T-helper 2 cell treated with Interferon-gamma antibody and Interleukin-4, amounts not matched to agents 5 μg/mL and 100 μg/mL, for 36 hours (primary cell): ENCODE measurements at regions not wholly inside any gene's neighbourhood (a gene's known extent, or its start where the extent isn't known, plus 50 kb on each side); places are given as distances from the start of the nearest gene placed in this dataset.

Experiments
- DNase-seq: peaks from one replicate; pipeline ENCODE4 v3.0.0; 2021; ENCODE audit warnings: low spot score
- H3K27ac Mint-ChIP-seq: one replicate; pipeline ENCODE4 v1.8.0; 2021; ENCODE audit warnings: mild to moderate bottlenecking, mixed read lengths
- H3K27me3 Mint-ChIP-seq: one replicate; pipeline ENCODE4 v1.8.0; 2021; ENCODE audit warnings: low read depth, mixed read lengths
- H3K36me3 Mint-ChIP-seq: one replicate; pipeline ENCODE4 v1.8.0; 2021; ENCODE audit warnings: low read depth, mixed read lengths
- H3K4me1 Mint-ChIP-seq: one replicate; pipeline ENCODE4 v1.8.0; 2021; ENCODE audit warnings: low read depth, mixed read lengths
- H3K4me3 Mint-ChIP-seq: one replicate; pipeline ENCODE4 v1.8.0; 2022; ENCODE audit warnings: mild to moderate bottlenecking, moderate library complexity, mixed read lengths
- H3K9me3 Mint-ChIP-seq: one replicate; pipeline ENCODE4 v1.8.0; 2021; ENCODE audit warnings: mixed read lengths

DNA sequence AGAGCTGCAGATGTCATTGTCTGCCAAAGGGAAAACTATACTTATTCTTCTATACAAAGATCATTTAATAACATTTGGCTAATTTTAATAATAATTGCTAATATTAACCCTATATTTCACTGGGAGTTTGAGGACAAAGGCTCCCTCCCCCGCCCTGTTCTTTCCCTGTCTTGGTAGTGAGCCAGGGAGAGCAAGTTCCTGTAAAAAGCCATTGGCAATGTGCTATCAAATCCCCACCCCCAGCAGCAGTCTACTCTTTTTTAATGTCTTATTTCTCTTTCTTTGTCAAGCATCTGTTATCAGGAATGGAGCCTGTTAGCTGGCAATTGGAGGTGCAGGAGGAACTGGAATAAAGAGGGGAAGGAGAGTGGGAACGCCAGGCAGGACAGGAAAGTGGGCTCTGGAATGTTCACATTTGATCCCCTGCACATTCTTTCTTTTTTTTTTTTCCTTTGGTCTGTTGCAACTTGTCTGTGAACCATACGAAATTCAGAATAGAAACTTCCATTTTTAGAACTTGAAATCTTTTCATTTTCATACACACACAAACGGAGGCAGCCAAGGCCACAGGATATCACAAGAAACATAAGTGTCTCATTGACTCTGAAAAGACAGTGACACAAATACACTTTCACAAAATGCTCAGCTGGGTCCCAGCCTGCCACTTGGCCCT, 664.8 kb upstream of the ZNF608 start:
- Mint-ChIP-seq H3K27me3 (no peaks in the 10 kb centered on the region), H3K9me3 (no peaks in the 10 kb centered on the region), H3K27ac (no peak overlapping the region), H3K36me3 (no peaks in the 10 kb centered on the region), H3K4me3 (no peak overlapping the region), H3K4me1 (peaks cover 2% of the 10 kb centered on the region)
- no peak for DNase-seq

DNA sequence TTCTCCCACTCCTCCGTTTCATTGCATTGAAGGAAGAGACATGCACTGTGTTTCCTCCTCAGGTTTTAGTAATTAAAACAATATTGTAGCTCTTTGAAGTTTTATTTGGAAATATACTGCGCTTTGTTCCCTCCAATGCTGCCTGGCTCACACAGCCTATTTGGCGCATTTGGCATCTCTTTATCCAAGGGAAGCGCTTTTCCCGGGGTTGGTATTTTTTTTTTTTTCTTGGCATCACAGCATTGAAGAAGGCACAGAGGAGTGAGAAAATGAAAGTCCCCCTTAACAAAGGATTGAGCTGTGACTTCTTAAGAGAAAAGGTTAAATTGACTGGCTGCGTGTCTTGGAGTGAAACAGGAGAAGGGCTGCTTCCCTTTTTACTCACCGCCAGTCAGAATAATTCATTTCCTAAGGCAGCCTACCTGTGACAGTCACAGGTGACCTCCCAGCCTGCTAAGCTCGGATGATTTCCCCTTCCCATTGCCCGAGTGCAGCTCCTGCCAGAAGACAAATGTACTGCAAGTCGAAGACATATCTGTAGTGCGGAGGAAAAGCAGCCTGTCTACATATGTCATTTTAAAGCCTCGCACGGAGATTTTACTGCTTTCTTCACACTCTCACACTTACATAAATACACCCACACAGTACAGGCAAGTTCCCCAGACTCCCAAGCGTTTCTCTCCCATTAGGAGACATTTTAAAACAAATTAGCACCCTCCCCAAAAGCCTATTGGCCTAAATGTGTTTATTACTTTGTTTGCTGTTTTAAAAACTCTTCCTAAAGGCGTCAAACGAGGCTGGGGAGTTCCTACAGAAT, 665.5 kb upstream of the ZNF608 start:
- Mint-ChIP-seq H3K4me3 (no peak overlapping the region), H3K36me3 (no peaks in the 10 kb centered on the region), H3K27ac (no peak overlapping the region), H3K4me1 (peaks cover 2% of the 10 kb centered on the region), H3K9me3 (no peaks in the 10 kb centered on the region), H3K27me3 (no peaks in the 10 kb centered on the region)
- no peak for DNase-seq

DNA sequence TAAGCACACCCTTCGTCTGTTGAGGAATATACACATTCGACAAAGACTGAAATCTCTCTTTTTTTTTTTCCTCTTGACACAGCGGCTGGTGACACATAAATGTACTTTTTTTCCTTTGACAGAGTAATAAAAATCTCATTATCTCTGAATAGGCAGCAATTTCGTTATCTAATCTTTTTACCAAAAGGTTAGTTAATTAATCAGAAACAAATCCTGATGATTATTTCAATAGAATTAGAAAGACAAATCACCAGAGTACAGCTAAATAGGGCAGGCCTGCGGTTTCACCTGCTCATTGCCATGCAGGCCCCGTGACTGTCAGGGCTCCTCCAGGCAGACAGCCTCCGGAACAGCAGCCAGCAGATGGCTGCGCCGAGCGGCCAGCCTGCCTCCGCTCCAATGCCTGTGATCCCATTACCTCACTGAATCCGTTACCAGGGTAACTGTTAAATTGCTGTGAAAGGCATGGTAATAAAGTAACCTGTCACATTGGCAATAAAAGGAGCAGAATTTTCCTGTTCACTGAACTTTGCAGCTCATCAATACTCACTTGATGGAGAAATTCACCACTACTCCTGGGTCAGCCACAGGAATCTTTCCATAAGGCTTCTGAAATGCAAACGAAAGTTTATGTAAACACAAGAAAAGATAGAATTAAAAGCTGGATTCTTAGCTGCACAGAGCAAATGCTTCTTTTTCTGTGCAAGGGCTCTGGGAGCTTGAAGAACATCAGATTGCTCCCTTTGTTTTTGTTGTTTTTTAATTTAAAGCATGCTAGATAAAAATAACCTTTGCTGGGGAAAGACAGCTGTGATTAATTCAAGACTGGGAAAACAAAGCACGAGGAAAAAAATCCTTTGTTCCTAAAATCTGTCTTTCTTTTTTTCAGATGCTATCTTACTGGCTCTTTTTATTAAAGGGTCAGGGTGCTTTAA, 666.4 kb upstream of the ZNF608 start:
- peaks cover 2% of the 10 kb centered on the region for H3K4me1 Mint-ChIP-seq
- no peak for DNase-seq
- H3K27ac Mint-ChIP-seq, result no peak overlapping the region
- H3K4me3 Mint-ChIP-seq, result no peak overlapping the region
- H3K36me3 Mint-ChIP-seq, result no peaks in the 10 kb centered on the region
- no peaks in the 10 kb centered on the region for H3K27me3 Mint-ChIP-seq
- no peaks in the 10 kb centered on the region for H3K9me3 Mint-ChIP-seq

DNA sequence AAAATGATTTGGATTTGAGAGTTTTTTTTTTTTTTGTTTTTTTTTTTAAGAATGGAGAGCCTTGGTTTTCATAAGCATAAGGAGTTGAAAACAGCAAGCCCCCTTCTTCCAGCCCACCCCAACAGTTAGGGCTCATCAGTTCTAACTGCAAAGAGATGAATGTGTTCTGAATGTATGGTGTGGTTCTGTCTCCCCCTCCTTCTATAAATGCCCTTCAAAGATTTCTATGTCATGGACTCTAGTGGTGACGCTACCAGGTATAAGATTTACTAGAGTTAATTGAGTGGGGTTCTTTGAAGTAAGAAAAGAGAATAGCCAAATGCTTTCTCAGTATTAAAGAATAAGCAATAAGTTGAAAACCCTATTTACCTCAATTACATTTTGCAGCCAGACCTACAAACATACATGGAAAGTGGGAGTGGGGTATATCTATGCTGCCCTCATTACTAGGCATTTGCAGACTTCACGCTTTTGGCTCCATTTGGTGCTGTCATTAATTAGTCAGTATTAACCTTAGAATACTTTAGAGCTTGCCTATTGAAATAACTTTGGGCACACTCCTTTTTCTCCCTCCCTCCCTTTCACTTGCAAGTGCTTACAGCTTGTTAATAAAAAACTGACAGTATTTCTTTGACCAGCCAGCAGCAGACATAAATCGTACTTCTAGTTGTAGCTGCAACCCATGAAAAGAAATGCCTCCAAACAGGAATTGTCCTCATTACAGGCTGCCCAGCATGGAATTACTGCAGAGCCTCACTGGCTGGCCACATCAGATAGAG, 667.2 kb upstream of the ZNF608 start:
- H3K36me3 Mint-ChIP-seq, result no peaks in the 10 kb centered on the region
- no peak for DNase-seq
- no peak overlapping the region for H3K27ac Mint-ChIP-seq
- no peaks in the 10 kb centered on the region for H3K9me3 Mint-ChIP-seq
- H3K4me1 Mint-ChIP-seq, result peaks cover 1% of the 10 kb centered on the region
- H3K4me3 Mint-ChIP-seq, result no peak overlapping the region
- no peaks in the 10 kb centered on the region for H3K27me3 Mint-ChIP-seq

DNA sequence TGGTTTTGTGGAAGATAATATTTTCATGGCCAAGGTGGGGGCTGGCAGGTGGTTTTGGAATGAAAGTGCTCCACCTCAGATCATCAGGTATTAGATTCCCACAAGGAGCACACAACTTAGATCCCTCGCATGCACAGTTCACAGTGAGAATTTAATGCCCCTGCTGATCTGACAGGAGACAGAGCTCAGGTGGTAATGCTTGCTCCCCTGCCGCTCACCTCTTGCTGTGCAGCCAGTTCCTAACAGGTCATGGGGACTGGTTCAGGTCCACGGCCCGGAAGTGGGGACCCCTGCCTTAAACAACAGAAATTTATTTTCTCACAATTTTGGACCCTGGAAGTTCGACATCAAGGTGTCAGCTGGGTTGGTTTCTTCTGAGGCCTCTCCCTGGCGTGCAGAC, 668.7 kb upstream of the ZNF608 start:
- H3K27me3 Mint-ChIP-seq, result no peaks in the 10 kb centered on the region
- no peak overlapping the region for H3K4me3 Mint-ChIP-seq
- no peak for DNase-seq
- no peak overlapping the region for H3K27ac Mint-ChIP-seq
- no peaks in the 10 kb centered on the region for H3K9me3 Mint-ChIP-seq
- H3K36me3 Mint-ChIP-seq, result no peaks in the 10 kb centered on the region
- no peaks in the 10 kb centered on the region for H3K4me1 Mint-ChIP-seq

DNA sequence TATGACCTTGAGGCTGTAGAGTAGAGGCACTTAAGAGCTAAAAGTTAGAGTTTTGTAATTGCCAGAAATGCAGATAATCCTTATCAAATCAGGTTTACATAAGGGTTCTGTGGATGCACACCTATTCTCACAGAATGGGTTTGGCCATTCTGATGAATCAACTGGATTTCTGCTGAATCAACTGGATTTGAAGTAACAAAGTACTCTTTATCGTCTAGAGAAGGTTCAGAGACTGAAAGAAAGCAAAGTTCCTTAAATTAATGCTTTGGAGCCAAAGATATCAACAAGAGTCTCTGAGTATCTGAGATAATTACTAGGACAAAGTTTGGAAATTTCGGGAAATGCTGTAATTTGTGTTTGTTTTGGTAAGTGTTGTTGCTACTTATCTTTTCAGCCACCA, 669.6 kb upstream of the ZNF608 start:
- Mint-ChIP-seq H3K27me3 (no peaks in the 10 kb centered on the region), H3K4me1 (no peaks in the 10 kb centered on the region), H3K27ac (no peak overlapping the region), H3K9me3 (no peaks in the 10 kb centered on the region), H3K36me3 (no peaks in the 10 kb centered on the region), H3K4me3 (no peak overlapping the region)
- DNase-seq, result no peak

DNA sequence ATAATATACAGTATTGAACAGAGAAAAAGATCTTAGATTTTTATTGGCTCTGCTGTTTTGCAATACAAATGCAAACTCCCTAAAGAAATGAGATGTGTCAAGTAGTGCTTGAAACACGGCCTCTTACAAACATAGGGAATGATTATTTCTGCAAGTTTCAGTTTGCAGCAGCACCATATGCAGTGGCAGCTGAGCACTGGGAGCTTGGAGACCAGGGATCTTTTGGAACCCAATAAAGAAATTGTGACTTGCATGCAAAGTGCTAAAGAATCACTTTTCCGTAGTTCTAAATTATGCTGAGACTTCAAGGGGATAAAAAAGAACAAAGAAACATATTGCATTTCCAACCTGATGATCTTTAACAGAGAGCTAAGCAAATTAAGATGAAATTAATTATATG, 674.6 kb upstream of the ZNF608 start:
- no peaks in the 10 kb centered on the region for H3K4me1 Mint-ChIP-seq
- H3K36me3 Mint-ChIP-seq, result no peaks in the 10 kb centered on the region
- H3K27ac Mint-ChIP-seq, result no peak overlapping the region
- no peak overlapping the region for H3K4me3 Mint-ChIP-seq
- H3K9me3 Mint-ChIP-seq, result peaks cover 4% of the 10 kb centered on the region
- DNase-seq, result no peak
- H3K27me3 Mint-ChIP-seq, result no peaks in the 10 kb centered on the region

DNA sequence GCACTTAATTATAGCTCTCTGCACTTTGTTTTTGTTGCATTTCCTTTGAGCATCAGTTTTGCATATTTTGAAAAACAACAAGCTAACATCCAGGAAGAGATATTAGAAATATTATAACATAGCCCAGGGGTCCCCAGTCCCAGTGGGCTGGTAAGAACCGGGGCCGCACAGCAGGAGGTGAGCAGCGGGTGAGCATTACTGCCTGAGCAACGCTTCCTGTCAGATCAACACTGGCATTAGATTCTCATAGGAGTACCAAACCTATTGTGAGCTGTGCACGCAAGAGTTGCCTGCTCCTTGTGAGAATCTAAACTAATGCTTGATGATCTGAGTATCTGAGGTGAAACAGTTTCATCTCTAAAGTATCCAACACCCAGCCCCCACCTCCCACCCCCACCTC, 675.9 kb upstream of the ZNF608 start:
- Mint-ChIP-seq H3K9me3 (peaks cover 4% of the 10 kb centered on the region), H3K36me3 (no peaks in the 10 kb centered on the region), H3K27me3 (no peaks in the 10 kb centered on the region), H3K4me3 (no peak overlapping the region), H3K27ac (no peak overlapping the region), H3K4me1 (no peaks in the 10 kb centered on the region)
- no peak for DNase-seq

DNA sequence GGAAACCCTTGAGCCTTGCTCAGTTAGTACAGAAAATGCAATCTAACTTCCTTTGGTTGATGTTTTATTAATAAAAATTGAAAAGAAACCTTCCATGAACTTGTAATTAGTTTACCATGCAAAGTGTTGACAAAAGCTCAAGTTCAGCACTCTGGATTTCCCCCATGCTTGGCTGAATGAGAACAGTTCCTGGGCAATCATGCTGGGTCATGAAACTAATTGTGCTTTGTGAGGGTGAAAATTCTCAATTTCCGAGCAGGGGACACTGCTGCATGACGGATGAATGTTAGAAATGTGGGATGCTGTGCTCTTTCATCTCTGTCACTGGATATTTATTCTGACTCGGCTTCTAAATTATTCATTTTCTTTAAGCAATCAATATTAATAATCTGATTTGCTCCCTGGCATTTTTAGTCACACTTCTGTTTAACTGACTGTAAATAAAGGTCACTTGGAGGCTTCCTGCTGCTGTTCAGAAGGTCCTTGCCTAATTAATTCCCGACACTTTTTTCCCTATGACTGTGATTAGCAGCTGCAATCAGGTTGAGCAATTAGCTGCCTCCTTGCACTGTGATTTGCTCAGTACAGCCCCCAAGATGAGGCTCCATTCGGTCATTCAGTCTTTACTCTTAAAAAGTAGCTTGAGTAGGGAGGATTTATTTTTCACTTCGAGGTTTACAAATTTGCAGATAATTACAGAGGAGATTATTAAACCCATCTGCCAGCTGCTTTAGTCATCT, 678.1 kb upstream of the ZNF608 start:
- Mint-ChIP-seq H3K36me3 (no peaks in the 10 kb centered on the region), H3K27me3 (no peaks in the 10 kb centered on the region), H3K9me3 (peaks cover 4% of the 10 kb centered on the region), H3K4me1 (no peaks in the 10 kb centered on the region), H3K27ac (no peak overlapping the region), H3K4me3 (no peak overlapping the region)
- DNase-seq, result no peak

DNA sequence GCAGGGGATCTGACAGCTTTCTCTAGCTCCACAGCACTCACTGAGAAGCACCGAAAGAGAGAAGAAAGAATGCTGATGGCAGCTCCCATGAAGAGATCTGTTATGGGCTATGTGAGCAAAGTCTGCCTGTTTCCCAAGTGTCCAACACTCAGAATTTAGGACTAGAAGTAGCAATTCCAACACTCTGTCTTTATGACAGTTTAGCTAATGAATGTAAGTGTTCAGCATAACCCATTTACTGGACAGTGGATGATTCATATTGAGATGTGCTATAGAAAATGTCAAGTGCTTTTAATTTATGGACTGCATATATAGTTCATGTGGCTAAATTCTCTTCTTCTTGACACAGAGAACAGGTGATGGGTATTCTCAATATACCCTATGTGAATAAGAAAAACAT, 683.1 kb upstream of the ZNF608 start:
- no peak overlapping the region for H3K4me3 Mint-ChIP-seq
- no peaks in the 10 kb centered on the region for H3K27me3 Mint-ChIP-seq
- no peak for DNase-seq
- no peaks in the 10 kb centered on the region for H3K4me1 Mint-ChIP-seq
- H3K36me3 Mint-ChIP-seq, result no peaks in the 10 kb centered on the region
- peaks cover 12% of the 10 kb centered on the region for H3K9me3 Mint-ChIP-seq
- no peak overlapping the region for H3K27ac Mint-ChIP-seq

DNA sequence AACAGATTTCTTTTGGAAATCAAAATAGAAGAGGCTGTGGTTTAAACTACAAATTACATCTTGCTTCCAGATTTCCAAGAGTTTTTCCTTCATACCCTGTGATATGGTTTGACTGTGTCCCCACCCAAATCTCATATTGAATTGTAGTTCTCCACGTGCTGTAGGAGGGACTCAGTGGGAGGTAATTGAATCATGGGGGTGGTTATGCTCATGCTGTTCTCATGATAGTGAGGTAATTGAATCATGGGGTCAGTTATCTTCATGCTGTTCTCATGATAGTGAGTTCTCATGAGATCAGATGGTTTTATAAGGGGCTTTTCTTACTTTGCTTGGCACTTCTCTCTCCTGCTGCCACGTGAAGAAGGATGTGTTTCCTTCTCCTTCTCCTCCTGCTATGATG, 687.0 kb upstream of the ZNF608 start:
- Mint-ChIP-seq H3K27ac (no peak overlapping the region), H3K27me3 (no peaks in the 10 kb centered on the region), H3K36me3 (no peaks in the 10 kb centered on the region), H3K4me3 (no peak overlapping the region), H3K9me3 (peaks cover 18% of the 10 kb centered on the region), H3K4me1 (no peaks in the 10 kb centered on the region)
- DNase-seq, result no peak

DNA sequence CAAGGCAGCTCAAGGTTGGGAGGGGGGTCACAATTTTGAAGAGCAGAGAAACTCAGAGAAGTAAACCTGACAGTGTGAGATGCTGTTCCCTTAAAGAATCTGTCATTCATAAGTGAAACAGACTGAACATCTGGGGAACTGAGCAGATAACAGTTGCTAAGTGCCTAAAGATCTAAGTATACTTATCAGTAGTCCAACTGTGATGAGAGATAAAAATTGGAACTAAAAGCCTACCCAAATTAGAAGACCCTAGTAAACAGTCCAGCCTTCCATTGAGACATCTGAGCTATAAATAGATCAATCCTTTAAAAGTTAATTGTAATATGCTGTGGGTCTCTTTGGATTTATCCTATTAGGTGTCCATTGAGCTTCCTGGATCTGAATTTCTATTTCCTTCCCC, 692.8 kb upstream of the ZNF608 start:
- no peak for DNase-seq
- Mint-ChIP-seq H3K27ac (no peak overlapping the region), H3K9me3 (peaks cover 19% of the 10 kb centered on the region), H3K4me1 (no peaks in the 10 kb centered on the region), H3K4me3 (no peak overlapping the region), H3K27me3 (no peaks in the 10 kb centered on the region), H3K36me3 (no peaks in the 10 kb centered on the region)

DNA sequence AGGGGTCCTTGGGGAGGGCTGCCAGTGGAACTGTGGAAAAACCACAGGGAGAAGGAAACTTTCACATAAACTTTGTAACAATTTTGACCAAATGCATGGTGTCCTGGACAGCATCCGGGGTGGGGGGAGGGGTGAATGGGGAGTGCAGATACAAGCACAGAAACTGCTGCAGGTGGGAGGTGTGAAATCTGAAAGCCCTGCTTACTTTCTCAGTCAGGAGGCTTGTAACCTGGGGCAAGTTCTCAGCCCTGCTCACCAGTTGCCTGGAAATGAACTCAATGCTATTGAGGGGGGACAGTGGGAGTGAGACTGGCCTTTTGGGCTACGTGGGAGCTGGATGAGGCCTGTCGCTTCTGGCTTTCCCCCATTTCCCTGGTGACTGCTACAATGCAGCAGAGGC, 694.5 kb upstream of the ZNF608 start:
- H3K36me3 Mint-ChIP-seq, result no peaks in the 10 kb centered on the region
- H3K4me3 Mint-ChIP-seq, result no peak overlapping the region
- no peak overlapping the region for H3K27ac Mint-ChIP-seq
- H3K27me3 Mint-ChIP-seq, result no peaks in the 10 kb centered on the region
- H3K9me3 Mint-ChIP-seq, result peaks cover 25% of the 10 kb centered on the region
- DNase-seq, result no peak
- H3K4me1 Mint-ChIP-seq, result no peaks in the 10 kb centered on the region
